CD4-positive, alpha-beta T cell treated with Interleukin-15 for 4 hours (primary cell): ENCODE measurements at regions not wholly inside any gene's neighbourhood (a gene's known extent, or its start where the extent isn't known, plus 50 kb on each side); places are given as distances from the start of the nearest gene placed in this dataset.

Experiments
- DNase-seq: peaks from one replicate; pipeline ENCODE4 v3.0.0-alpha.2; 2020; ENCODE audit warnings: low spot score

DNA sequence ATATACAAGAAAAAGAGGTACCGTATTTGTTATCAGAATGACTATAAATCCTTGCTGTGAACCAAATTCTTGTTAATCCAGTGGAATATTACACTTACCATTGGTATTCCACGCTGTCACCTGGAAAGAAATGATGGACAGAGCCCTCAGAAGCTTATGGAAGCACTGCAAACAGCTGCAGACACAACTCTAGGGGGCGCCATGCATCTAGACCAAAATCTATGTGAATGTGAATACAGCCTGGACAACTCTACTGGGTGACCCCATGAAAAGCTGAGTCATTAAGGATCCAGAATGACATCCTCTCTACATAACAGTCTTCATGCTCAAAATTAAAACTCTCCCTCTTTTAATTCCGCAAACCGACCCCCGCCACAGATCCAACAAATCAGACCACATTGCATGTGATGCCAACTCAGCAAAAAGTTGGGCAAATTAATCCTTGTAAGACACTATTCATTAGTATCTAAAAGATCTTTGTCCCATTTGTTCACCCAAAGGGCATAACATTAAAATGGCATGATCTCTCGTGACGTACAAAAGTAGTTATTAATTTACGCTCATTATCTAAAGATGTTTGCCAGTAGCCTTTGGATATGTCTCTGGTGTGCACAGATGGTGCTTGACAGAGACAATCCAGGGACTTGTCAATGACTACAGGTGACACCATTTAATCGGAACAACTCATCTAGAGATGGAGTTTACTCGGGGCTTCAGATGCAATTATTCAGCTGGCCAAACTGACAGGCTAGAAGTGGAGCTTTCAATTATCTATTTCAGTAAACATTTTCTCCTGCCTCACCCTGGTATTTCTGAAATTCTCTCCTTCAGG is 552.7 kb upstream of the PSMD7 start:
- DNase-seq: no peak

DNA sequence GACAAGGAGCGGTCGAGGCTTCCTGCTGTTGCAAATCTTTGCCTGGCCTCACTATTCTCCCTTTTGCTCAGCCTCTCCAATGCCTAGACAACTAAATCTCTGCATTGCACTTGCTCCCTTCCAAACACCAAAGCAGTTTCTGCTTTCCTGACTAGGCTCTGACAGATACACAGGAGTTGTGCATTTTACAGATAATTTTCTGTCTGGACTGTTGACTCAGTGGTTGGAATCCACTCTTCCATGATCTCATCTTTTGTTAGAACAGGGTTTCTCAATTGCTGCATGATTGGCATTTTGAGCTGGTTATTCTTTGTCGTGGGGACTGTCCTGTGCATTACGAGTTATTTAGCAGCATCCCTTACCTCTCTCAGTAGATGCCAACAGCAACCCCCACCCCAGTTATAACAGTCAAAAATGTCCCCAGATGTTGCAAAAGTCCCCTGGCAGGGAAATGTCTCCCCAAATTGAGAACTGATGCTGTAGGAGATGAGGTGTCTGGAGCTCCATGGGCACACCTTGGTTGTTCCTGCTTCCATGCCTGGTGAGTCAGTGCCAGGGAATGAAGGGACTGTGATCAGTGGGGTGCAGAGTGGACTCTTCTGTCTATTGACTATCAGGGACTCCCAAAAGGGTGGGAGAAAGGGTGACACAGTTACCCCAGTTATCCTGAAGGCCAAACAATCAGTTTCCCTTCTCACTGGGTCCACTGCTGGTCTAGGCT is 557.4 kb upstream of the PSMD7 start:
- DNase-seq: no peak

DNA sequence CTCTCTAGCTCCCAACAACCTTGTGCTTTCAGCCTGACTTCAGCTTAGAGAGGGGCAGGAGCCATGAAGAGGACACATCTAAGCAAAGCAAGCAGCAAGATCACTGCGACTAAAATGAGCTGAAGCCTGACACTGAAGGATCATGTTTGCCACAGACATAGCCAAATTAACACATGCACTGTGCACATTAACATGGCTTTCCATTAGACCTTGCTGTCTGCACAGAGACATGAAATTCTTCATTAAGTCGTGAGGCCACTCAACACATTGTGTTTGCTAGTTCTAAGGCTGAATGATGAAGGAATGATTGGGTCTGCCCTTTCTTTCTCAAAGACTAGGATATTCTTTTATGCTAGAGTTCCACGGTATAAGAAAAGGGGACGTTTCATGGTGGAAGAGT is 558.3 kb upstream of the PSMD7 start:
- DNase-seq: no peak

DNA sequence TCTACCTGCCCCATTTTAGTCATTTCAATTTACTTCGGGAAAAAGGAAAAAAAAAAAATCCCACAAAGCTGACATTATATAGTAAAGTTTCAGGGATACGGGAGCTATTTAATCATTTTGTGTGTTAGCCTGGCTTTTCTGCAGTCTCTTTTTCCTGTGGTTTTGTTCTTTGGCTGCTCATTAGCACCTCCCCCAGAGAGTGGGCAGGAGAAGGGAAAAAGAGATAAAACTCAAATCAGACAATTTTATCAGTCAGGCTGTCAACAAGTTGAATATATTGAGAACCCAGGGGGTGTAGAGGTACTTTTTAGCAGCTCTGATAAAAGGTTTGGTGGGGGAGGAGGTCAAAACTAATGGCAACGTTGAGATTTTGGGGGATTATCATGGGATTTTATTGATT is 559.0 kb upstream of the PSMD7 start:
- no peak for DNase-seq

DNA sequence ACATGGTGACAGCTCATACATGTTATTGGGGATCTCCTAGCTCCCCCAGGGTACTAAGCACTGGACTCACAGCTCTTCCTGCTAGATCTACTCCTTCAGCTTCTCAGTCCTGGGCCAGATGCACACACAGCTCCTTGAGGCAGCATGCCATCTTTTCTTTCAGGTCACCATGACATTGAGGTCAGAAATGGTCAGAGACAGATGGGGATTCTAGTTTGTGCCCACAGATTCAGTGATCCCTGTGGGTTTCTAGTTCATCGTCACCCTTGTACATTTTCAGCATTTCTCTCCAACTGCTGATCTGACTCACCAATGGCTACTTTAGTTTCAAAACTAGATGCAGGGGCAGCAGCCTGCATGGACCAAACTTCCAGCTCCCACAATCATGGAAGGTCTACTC is 560.7 kb upstream of the PSMD7 start:
- DNase-seq: no peak

DNA sequence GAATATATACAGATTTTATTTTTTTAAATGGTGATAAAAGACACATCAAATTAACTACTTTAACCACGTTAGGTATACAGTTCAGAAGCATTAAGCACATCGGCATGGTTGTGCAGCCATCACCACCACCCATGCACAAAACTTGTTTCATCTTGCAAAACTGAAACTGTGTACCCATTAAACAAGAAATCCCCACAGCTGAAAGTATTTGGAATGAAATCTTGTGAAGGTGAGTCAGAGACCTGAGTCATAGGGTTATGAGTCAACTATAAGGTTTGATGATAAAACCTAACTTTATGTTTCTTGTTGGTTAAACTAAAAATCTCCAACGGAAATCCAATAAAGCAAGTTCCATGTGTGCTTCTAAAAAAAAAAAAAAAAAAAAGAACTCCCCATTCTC is 561.6 kb upstream of the PSMD7 start:
- DNase-seq: no peak

DNA sequence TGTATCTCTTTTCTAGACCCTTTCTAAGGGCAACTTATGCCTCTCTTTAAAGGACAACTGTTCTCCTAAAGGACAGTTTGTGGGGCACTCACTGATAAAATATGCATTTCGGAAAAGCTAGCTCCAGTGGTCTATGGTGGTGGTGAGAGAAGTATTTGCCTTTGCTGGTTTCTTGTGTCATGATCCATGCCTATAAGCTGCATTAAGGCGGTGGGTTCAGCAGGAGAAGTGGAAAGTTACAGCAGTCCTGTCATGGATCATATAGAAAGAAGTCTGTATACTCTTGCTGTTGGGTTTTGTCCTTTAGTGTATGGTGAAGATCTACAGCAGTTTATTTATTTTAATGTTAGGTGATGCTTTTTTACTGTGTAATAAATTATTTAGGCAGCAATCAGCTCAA is 563.9 kb upstream of the PSMD7 start:
- DNase-seq: no peak

DNA sequence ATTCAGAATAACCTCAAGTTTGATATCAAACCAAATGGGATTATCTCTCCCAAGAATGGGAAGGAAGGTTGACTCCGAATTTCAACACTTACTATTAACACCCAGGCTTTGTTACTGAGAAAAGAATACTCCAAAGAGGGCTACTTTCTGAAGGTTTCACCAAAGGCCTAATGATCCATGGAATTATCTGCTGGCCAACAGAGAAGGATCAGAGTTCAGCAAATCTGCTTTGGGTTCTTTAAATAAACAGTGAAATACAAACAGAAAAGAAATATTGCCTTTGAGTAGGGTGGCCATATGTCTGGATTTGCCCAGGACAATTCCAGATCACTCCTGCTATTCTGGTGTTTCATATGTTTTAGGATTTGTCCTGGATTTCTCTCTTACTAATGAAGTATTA is 564.5 kb upstream of the PSMD7 start:
- no peak for DNase-seq

DNA sequence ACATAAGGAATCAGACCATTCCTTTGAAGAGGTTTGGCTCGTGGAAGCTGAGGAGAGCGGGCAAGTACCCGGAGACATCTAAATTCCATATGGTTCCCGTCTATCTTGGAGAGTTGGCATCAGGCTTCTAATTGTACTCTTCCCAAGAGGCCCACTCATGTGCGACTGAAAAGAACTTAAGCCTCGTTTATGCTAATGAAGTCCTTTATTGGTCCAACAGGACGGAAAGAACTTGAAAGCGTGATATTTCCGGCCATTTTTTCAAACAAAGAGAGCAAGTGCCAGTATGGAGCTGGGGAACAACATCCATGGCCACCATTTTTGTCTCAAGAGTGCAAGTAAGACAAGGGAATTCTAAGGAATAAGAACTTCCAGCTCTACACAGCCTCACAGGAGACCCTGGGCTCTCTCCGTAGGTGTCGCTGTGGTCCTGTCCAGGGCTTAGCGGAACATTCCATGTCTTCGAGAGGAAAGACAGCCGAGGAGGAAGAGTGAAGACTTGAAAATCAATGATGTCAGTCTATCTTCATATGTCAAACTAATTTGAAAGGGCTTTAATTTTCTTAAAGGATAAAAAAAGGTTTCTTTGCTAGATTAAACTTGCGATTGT is 566.0 kb upstream of the PSMD7 start:
- no peak for DNase-seq

DNA sequence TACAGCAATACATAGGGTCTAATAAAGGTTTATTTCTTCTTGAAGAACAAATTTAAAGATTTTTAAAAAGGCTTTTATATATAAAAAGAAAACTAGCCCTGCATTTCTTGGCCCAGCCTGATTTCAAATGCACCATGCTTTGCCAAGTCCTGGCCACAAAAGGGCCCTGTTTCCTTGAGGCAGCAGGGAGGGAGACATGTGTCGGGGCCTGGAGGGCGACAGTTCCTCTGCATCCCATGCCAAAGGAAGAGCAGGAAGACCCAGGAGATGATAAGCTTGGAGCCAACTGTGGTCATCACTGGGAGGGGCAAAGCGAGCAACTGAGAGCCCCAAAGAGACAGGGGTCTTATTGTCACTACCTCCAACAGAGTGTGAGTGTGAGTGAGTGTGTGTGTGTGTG is 571.5 kb upstream of the PSMD7 start:
- no peak for DNase-seq

DNA sequence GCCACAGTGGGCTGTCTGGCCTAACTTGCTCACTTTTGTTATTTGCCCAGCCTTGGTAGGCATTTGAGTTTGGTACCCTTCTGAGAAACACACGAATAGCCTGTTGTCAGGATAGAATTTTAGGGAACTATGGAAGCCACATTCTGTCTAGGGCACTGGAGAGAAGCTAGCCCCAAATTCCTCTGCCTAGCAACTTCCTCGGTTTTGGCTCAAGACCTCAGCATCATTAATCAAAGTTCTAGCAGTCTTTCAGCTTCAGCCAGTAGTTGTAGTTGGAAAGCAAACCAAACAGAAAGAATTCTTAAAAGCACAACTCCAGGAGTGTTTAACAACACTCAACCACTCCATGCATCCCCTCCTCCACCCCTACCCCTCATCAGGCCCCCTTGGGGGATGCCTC is 572.1 kb upstream of the PSMD7 start:
- DNase-seq: no peak

DNA sequence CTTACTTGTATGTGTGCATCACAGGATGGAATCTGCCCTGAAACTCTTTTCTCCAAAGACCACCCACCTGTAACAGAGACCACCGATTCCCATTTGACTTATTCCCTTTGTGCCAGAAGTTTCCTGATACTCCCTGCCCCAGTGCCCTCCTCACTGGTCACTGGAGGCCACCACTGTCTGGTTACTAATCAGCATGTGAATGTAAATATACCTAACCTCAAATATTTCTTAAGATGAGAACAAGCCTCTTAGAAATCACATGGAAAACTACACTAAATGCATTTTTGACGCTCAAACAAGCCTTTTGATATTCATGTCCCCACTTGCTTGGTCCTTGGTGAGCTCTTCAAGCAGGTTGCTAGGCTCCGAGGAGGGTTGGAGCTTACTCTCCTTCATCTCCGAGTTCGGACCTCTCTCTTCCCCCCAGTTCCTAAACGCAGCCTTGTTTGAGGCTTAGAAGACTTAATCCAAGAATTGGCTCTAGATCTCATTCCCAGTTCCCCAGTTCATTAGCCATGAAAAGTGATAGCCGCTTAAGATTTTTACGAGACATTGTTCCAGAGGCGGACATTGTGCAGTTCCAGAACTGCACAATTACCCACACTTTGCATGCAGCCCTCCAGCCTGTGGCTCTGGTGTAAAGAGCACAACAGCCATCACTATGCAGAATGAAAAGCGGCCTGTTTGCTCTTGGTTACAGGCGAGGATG is 579.2 kb upstream of the PSMD7 start:
- no peak for DNase-seq

DNA sequence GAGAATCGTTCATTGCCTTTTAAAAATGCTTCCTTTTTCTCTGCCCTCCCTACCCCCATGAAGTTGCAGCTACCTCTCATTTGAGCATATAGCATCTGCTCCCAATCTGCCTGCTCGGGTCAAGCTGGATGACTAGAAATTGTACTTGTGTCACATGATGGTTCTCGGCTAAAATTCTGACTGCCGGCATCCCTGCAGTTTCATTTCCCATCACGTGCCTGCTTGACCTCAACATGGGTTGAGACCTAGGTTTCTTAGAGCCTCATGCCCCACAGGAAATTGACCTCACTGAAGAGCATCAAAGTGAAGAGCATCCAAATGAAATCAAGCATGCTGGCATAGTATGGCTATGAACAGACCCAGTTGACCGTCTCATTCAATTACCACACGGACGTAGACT is 581.6 kb upstream of the PSMD7 start:
- DNase-seq: no peak

DNA sequence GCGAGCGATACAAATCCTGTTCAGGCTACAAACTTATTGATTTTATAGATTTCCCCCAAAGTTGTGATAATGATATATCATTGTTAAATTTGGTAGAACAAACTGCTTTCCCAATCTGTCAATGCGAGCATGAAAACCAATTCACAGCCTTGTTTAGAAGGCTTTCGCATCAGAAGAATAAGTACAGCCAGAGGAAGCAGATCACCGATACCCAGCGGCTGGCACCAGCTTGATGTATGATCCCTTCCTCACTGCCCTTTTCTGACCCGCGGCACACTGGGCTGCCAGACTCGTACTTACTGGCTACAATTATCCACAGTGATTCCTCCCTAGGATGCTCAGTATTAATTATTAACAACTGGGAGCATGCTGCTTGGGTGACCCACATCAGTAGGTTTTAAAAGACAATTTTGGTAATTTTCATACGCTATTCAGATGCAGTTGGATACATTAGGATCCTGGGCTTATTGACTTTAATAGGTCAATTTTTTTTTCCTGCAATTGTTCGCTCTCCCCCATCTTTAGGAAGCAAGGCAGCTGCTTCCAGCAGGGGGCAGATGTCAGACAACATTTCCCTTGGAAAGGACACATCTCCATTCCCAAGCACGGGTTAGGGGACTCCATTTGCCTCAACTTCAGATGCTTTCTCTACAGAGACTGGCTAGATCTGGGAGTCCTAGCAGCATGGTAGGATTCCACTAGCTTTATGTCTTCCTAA is 582.7 kb upstream of the PSMD7 start:
- DNase-seq: no peak

DNA sequence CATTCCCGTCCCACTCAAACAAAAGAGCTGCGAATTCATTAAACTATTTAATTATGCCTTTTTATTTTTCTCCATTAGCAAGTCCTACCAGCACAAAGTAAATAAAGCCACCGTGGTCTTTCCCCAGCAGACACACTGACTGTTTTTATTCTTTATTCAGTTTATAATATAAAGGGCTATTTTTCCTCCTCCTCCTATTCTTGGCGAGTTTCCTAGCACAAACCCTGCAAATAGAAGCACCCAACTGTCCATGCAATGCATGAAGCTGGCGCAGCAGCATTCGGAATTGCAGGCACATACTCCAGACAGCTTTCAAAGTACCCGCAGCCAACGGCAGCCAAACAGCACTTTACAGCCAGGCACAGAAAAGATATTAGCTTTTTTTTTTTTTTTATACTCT is 583.4 kb upstream of the PSMD7 start:
- DNase-seq: no peak

DNA sequence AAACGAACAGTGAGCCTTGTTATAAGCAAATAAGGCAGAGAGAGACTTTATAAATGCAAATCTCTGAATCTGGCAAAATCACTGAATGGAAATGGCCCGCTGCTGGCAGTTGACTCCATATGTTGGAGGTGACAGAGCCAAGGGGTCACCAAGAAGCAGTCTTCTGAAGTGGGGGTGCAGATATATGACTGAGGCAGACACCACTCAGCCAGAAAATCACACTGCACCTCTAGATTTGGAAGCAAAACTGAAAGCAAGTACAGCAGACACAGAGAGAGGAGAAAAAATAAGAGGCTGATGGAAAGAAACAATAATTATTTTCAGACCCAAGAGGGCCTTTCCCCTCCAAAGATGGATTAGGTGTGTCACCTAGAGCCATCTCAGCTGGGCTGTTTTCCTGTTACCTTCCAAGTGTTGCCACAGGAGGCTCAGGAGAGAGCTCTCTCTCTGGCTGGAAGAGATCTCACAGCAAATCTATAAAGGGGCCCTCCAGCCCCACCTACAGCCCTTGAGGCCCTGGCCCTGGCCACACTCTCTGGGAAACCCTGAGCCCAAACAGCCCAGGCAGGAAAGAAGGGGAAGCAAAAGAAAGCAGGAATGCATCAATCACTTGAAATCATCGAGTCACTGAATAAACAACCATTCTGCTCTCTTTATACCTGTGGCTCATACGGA is 585.1 kb upstream of the PSMD7 start:
- no peak for DNase-seq

DNA sequence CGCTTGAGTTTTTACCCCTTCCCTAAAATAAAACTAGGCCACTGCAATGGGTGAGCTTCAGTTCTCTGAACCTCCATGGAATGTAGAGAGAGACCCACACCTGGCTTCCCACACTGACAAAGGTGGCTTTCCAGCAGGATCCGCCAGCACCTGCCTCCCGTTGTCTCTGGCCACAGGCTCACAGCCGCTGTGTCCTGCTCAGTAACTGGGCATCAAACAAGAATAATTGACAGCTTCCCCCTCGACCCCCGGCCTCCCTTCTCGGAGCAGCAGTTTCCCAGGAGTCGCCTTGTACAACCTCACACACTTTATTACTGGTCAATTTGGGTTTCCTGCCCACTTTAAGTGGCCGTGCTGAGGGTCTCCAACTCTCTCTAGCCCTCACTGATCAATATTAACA is 586.1 kb upstream of the PSMD7 start:
- no peak for DNase-seq

DNA sequence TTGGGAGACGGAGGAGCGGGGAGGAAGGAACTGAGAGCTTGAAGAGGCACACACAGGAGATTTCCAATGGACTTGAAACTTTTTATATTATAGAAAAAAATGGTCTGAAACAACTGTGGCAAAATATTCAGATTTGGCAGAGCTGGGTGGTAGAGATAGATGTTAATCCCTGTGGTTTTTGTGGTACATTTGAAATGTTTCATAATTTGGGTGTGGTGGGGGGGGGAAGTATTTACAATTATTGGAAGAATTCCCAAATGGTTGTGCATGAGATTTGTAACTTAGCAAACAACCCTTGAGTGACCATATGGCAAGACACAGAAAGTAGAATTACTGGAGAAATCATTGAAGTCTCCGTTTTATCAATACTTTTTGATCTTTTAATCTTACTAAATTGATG is 588.8 kb upstream of the PSMD7 start:
- no peak for DNase-seq

DNA sequence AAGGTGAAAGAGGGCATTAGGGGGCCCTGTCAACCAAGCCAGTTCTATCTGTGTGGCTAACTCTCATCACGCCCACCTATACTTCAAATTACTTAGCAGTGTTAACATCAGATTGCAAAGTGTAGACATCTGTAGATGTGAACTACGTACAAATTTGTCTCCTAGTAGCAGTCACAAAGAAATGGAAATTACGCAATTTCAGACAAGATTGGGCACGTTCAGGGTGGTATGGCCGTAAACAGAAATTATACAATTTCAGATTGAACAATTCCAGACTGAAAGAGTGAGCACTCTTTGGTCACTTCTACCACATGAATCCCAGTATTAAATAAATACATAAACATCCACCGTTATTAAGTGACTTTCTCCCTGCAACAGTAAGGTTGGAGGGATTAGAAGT is 592.7 kb upstream of the PSMD7 start:
- no peak for DNase-seq

DNA sequence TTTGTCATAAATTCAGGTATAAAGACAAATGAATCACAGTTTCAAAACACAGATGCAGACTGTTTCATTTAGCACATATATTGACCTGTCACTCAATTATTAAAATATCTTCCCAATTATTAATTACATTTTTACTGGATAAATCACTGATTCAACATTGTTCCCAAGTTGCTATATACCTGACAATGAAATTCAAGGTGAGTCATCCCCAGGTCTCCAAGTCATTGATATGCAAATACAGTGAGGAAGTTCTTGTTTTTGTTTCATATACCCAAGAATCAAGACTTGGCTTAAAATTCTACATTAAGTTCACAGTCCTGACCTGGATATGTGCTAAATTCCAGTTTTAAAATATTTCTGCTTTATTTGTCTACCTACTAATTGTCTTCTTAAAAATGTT is 599.3 kb upstream of the PSMD7 start:
- DNase-seq: no peak

DNA sequence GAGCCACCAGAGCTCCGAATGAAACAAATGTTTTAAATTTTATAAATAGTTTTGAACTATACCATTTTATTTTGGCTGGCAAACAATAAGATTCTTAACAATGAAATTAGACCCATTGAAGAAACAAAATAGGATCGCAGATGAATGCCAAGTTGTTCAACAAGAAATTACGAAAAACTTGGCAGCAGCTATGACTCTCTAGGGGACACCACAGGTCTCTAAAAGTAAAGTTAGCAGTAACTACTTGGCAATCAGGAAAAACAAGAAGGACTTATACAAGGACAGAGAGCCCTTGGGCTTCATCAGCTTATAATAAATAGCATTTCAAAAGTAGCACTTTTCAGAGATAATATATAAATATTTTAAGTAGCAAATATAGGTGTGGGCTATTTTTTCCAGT is 603.8 kb upstream of the PSMD7 start:
- DNase-seq: no peak

DNA sequence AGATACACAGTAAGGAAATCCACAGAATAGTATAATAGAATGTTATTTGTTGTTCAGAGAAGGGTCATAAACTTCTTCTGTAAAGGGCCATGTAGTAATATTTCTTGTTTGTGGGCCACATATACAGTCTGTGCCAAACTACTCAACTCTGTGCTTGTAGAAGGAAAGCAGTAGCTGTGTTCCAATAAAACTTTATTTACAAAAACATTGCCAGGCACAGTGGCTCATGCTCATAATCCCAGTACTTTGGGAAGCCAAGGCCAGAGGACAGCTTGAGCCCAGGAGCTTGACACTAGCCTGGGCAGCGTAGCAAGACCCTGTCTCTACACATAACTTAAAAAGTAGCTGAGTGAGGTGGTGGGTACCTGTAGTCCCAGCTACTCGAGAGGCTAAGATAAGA is 612.8 kb upstream of the PSMD7 start:
- DNase-seq: no peak
